Liver (tissue), 8 donors: ENCODE measurements at regions not wholly inside any gene's neighbourhood (a gene's known extent, or its start where the extent isn't known, plus 50 kb on each side); places are given as distances from the start of the nearest gene placed in this dataset.
A peak's percentile ranks its signal among the peaks of the same experiment; 100 is the strongest.

Experiments used
- DNase-seq: peaks from one replicate; pipeline ENCODE4 v3.0.0-alpha.2; 2017; ENCODE audit warnings: low spot score
- H3K27ac ChIP-seq, 2 donors: one replicate each; pipeline ENCODE4 v1.7.0; 2013; ENCODE audit warnings: inconsistent platforms in 2 of 2, low read length in 2 of 2, control low read depth in 1 of 2, low read depth in 1 of 2, mild to moderate bottlenecking in 1 of 2
- H3K27me3 ChIP-seq, 4 donors: one replicate each; pipeline versions ENCODE4 v1.6.1 to v1.7.0; 2013; ENCODE audit warnings: low read length in 3 of 4, inconsistent platforms in 1 of 4, mild to moderate bottlenecking in 1 of 4, moderate library complexity in 1 of 4; ENCODE audit not compliant: control insufficient read depth in 4 of 4, insufficient read depth in 4 of 4
- H3K36me3 ChIP-seq, 4 donors: one replicate each; pipeline versions ENCODE4 v1.6.1 to v1.7.0; 2013; ENCODE audit warnings: low read length in 3 of 4, mild to moderate bottlenecking in 3 of 4, low read depth in 1 of 4, moderate library complexity in 1 of 4; ENCODE audit not compliant: control insufficient read depth in 4 of 4, insufficient read depth in 3 of 4
- H3K4me1 ChIP-seq, 4 donors: one replicate each; pipeline versions ENCODE4 v1.6.1 to v1.7.0; 2013; ENCODE audit warnings: low read length in 3 of 4, mild to moderate bottlenecking in 3 of 4, moderate library complexity in 1 of 4; ENCODE audit not compliant: control insufficient read depth in 4 of 4, insufficient read depth in 4 of 4
- H3K4me3 ChIP-seq, 3 donors: one replicate each; pipeline versions ENCODE4 v1.6.1 to v1.7.0; 2013; ENCODE audit warnings: low read length in 3 of 3, control low read depth in 1 of 3, low read depth in 1 of 3, mild to moderate bottlenecking in 1 of 3
- H3K9ac ChIP-seq, 2 donors: one replicate each; pipeline ENCODE4 v1.7.0; 2013; ENCODE audit warnings: low read length in 2 of 2, mild to moderate bottlenecking in 2 of 2, moderate library complexity in 2 of 2, control low read depth in 1 of 2, low read depth in 1 of 2
- H3K9me3 ChIP-seq, 4 donors: one replicate each; pipeline versions ENCODE4 v1.6.1 to v1.7.0; 2013; ENCODE audit warnings: low read length in 3 of 4; ENCODE audit not compliant: control insufficient read depth in 4 of 4
- CTCF ChIP-seq: fragments of 150-350 bp; IDR thresholded peaks from 2 replicates; pipeline ENCODE4 v1.5.1; 2017; ENCODE audit warnings: improper control_type of control experiment, low read depth, low read length; ENCODE audit not compliant: missing input control
- EGR1 ChIP-seq, 2 donors: IDR thresholded peaks; 2 replicates each; pipeline ENCODE4 v1.6.1; 2016 to 2018; ENCODE audit warnings: antibody characterized with exemption in 2 of 2, low read depth in 2 of 2
- FOXA1 ChIP-seq: IDR thresholded peaks from 2 replicates; pipeline ENCODE4 v1.6.1; 2016; ENCODE audit warnings: antibody characterized with exemption
- FOXA2 ChIP-seq: IDR thresholded peaks from 2 replicates; pipeline ENCODE4 v1.6.1; 2016; ENCODE audit warnings: antibody characterized with exemption
- GABPA ChIP-seq, 2 donors: IDR thresholded peaks in 1 of 2; conservative IDR thresholded peaks in 1 of 2; 2 replicates each; pipeline ENCODE4 v1.6.1; 2016; ENCODE audit warnings: antibody characterized with exemption in 2 of 2, mild to moderate bottlenecking in 1 of 2, moderate library complexity in 1 of 2
- HNF4A ChIP-seq, 2 donors: conservative IDR thresholded peaks; 2 replicates each; pipeline ENCODE4 v1.6.1; 2016; ENCODE audit warnings: antibody characterized with exemption in 2 of 2, mild to moderate bottlenecking in 2 of 2
- HNF4G ChIP-seq: IDR thresholded peaks from 2 replicates; pipeline ENCODE4 v1.6.1; 2016; ENCODE audit warnings: antibody characterized with exemption
- MAX ChIP-seq: IDR thresholded peaks from 2 replicates; pipeline ENCODE4 v1.6.1; 2016; ENCODE audit warnings: antibody characterized with exemption
- NR2F2 ChIP-seq: IDR thresholded peaks from 2 replicates; pipeline ENCODE4 v1.6.1; 2016; ENCODE audit warnings: antibody characterized with exemption
- RAD21 ChIP-seq, 2 donors: IDR thresholded peaks; 2 replicates each; pipeline ENCODE4 v1.6.1; 2016; ENCODE audit warnings: antibody characterized with exemption in 2 of 2, mild to moderate bottlenecking in 2 of 2
- REST ChIP-seq: IDR thresholded peaks from 2 replicates; pipeline ENCODE4 v1.6.1; 2016; ENCODE audit warnings: antibody characterized with exemption, mild to moderate bottlenecking
- RXRA ChIP-seq, 2 donors: IDR thresholded peaks; 2 replicates each; pipeline ENCODE4 v1.6.1; 2017 to 2018; ENCODE audit warnings: antibody characterized with exemption in 2 of 2, mild to moderate bottlenecking in 1 of 2
- YY1 ChIP-seq: IDR thresholded peaks from 2 replicates; pipeline ENCODE4 v1.6.1; 2016; ENCODE audit warnings: antibody characterized with exemption, mild to moderate bottlenecking
- WGBS: extraction: QIAGEN DNeasy Blood & Tissue Kit; methylation state at CpG from one replicate; pipeline ENCODE4 v1.1.7; 2013; 5-methylcytosine and 5-hydroxymethylcytosine counted together
- TF ChIP-seq, protein P1 (sequence below): IDR thresholded peaks from 2 replicates; pipeline ENCODE4 v1.6.1; 2016; ENCODE audit warnings: antibody characterized with exemption
- TF ChIP-seq, protein P2 (sequence below): IDR thresholded peaks from 2 replicates; pipeline ENCODE4 v1.6.1; 2016; ENCODE audit warnings: antibody characterized with exemption
- donor health status: healthy.
- donor health status: healthy.
- donor health status: healthy.
- donor health status: healthy.
- donor health status: healthy.

DNA sequence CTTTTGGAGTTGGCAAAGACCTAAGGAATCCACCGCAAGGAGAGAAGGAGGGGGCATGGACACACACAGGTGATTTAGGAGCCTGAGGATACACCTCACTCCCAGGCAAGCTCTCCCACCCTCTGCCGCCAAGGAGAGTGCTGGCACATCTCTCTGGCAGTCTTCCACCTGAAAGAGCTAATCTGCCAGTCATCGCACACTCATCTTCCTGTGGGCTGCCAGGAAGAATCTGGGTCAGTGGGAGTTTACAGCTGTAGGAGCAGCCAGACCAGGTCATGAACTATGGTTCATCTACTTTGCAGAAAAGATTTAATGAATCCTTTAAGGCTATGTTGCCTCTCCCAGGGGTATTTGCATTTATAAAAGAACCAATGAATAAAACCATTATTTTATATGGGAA lies 170.6 kb upstream of the TSC22D2 start:
- no peak overlapping the region for H3K9ac ChIP-seq
- H3K36me3 ChIP-seq, result no peaks in the 10 kb centered on the region
- H3K4me3 ChIP-seq, result no peak overlapping the region
- no peaks in the 10 kb centered on the region for H3K9me3 ChIP-seq
- H3K27ac ChIP-seq, result no peak overlapping the region
- TF ChIP-seq MAX (no peak), FOXA2 (no peak), RAD21 (IDR thresholded peaks at IDR 0.05) (peak in 1 of 2 donors; percentile 34), GABPA (IDR thresholded peaks at IDR 0.05 in 1 of 2, conservative IDR thresholded peaks at IDR 0.05 in 1 of 2) (no peak), FOXA1 (no peak), RXRA (IDR thresholded peaks at IDR 0.05) (peak; percentile 54 to 90), HNF4A (conservative IDR thresholded peaks at IDR 0.05) (peak in 1 of 2 donors; percentile 26), CTCF (no peak), NR2F2 (no peak)
- TF ChIP-seq, protein P1, sequence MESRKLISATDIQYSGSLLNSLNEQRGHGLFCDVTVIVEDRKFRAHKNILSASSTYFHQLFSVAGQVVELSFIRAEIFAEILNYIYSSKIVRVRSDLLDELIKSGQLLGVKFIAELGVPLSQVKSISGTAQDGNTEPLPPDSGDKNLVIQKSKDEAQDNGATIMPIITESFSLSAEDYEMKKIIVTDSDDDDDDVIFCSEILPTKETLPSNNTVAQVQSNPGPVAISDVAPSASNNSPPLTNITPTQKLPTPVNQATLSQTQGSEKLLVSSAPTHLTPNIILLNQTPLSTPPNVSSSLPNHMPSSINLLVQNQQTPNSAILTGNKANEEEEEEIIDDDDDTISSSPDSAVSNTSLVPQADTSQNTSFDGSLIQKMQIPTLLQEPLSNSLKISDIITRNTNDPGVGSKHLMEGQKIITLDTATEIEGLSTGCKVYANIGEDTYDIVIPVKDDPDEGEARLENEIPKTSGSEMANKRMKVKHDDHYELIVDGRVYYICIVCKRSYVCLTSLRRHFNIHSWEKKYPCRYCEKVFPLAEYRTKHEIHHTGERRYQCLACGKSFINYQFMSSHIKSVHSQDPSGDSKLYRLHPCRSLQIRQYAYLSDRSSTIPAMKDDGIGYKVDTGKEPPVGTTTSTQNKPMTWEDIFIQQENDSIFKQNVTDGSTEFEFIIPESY, result no peak
- peaks cover 0 to 4% (median 3%) of the 10 kb centered on the region in 4 donors for H3K4me1 ChIP-seq
- no peaks in the 10 kb centered on the region for H3K27me3 ChIP-seq
- no peak for DNase-seq
- WGBS, result 55% methylated on average over 3 of the region's 3 CpGs

DNA sequence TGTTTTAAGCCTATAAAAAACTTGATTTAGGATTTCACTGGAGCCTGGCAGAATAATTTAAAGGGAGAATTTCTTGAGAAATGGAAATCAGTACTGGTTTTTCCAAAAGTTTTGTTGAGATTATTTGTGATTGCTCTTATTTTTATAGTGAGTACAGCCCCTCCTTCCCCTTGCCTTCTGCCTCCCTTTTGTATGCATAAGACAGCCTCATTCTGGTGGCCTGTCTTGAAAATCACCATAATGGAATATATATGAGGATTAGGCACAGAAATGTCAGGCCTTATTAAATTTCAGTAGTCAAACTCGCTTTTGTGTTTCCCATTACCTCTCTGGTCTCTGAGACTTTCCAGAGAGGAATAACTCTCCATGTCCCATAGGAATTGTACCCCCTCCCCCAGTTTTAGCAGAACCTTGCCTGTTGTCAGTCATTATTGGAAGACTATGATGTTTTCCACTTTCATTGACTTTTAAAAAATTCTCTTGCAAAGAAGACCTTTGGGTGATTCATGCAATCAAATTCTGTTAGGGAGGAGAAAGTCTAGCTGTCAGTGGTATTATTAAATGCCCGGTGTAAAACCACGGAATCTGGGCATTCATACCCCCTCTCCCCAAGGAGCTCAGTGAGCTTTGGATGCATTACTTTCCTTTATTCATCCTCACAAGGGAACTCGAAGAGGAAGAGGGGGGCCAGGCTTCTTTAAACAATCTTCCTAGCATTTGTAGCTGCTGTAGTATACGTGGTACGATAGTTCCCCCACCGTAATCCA lies 171.6 kb upstream of the TSC22D2 start:
- no peaks in the 10 kb centered on the region for H3K27me3 ChIP-seq
- TF ChIP-seq YY1 (no peak), REST (no peak), HNF4G (no peak), EGR1 (IDR thresholded peaks at IDR 0.05; ENCODE audit: low read depth in 2 of 2) (no peak), FOXA2 (no peak)
- TF ChIP-seq, protein P2, sequence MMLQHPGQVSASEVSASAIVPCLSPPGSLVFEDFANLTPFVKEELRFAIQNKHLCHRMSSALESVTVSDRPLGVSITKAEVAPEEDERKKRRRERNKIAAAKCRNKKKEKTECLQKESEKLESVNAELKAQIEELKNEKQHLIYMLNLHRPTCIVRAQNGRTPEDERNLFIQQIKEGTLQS, result no peak
- no peak overlapping the region for H3K27ac ChIP-seq
- H3K36me3 ChIP-seq, result no peaks in the 10 kb centered on the region
- peaks cover 0 to 4% (median 3%) of the 10 kb centered on the region in 4 donors for H3K4me1 ChIP-seq
- no peak overlapping the region for H3K4me3 ChIP-seq
- H3K9me3 ChIP-seq, result no peaks in the 10 kb centered on the region
- DNase-seq, result no peak
- no peak overlapping the region for H3K9ac ChIP-seq
- WGBS, result 87% methylated on average over 7 of the region's 7 CpGs
